ENCODE measurements at regions not wholly inside any gene's neighbourhood (a gene's known extent, or its start where the extent isn't known, plus 50 kb on each side); places are given as distances from the start of the nearest gene placed in this dataset.

- H3K27me3 Mint-ChIP-seq (ENCODE audit: unreplicated experiment), result no peaks in the 10 kb centered on the region
- H3K9me3 Mint-ChIP-seq (ENCODE audit: unreplicated experiment), result no peaks in the 10 kb centered on the region
- H3K27ac Mint-ChIP-seq (ENCODE audit: unreplicated experiment), result no peak overlapping the region
- no peak for TF ChIP-seq CTCF (IDR thresholded peaks at IDR 0.05)
- no peaks in the 10 kb centered on the region for H3K4me1 Mint-ChIP-seq (ENCODE audit: unreplicated experiment)
- H3K36me3 Mint-ChIP-seq (ENCODE audit: unreplicated experiment), result no peaks in the 10 kb centered on the region
- no peak overlapping the region for H3K4me3 Mint-ChIP-seq (ENCODE audit: unreplicated experiment)
- DNase-seq (ENCODE audit: extremely low spot score, unreplicated experiment), result no peak
Measured at GRCh38 chr3:15851735-15852134, 54.0 kb upstream of the ANKRD28 start.

- H3K27me3 Mint-ChIP-seq (ENCODE audit: unreplicated experiment), result no peaks in the 10 kb centered on the region
- TF ChIP-seq CTCF (IDR thresholded peaks at IDR 0.05), result no peak
- H3K36me3 Mint-ChIP-seq (ENCODE audit: unreplicated experiment), result no peaks in the 10 kb centered on the region
- peak overlapping the region; percentile 84 for H3K4me3 Mint-ChIP-seq (ENCODE audit: unreplicated experiment)
- no peaks in the 10 kb centered on the region for H3K9me3 Mint-ChIP-seq (ENCODE audit: unreplicated experiment)
- peak overlapping the region; percentile 69 for H3K27ac Mint-ChIP-seq (ENCODE audit: unreplicated experiment)
- DNase-seq (ENCODE audit: extremely low spot score, unreplicated experiment), result no peak
- peaks cover 16% of the 10 kb centered on the region for H3K4me1 Mint-ChIP-seq (ENCODE audit: unreplicated experiment)
Measured at GRCh38 chr3:15858547-15859506, 61.0 kb upstream of the ANKRD28 start.

- Mint-ChIP-seq H3K4me1 (ENCODE audit: unreplicated experiment) (peaks cover 16% of the 10 kb centered on the region), H3K4me3 (ENCODE audit: unreplicated experiment) (peak overlapping the region; percentile 96), H3K36me3 (ENCODE audit: unreplicated experiment) (no peaks in the 10 kb centered on the region), H3K27ac (ENCODE audit: unreplicated experiment) (peak overlapping the region; percentile 85), H3K9me3 (ENCODE audit: unreplicated experiment) (no peaks in the 10 kb centered on the region), H3K27me3 (ENCODE audit: unreplicated experiment) (no peaks in the 10 kb centered on the region)
- DNase-seq (ENCODE audit: extremely low spot score, unreplicated experiment), result peak; percentile 93
- TF ChIP-seq CTCF (IDR thresholded peaks at IDR 0.05), result no peak
Measured at GRCh38 chr3:15859507-15860013, 61.8 kb upstream of the ANKRD28 start.

- peaks cover 16% of the 10 kb centered on the region for H3K4me1 Mint-ChIP-seq (ENCODE audit: unreplicated experiment)
- peak; percentile 85 for DNase-seq (ENCODE audit: extremely low spot score, unreplicated experiment)
- H3K27ac Mint-ChIP-seq (ENCODE audit: unreplicated experiment), result peak overlapping the region; percentile 65
- TF ChIP-seq CTCF (IDR thresholded peaks at IDR 0.05), result no peak
- H3K36me3 Mint-ChIP-seq (ENCODE audit: unreplicated experiment), result peaks cover 4% of the 10 kb centered on the region
- no peaks in the 10 kb centered on the region for H3K9me3 Mint-ChIP-seq (ENCODE audit: unreplicated experiment)
- H3K27me3 Mint-ChIP-seq (ENCODE audit: unreplicated experiment), result no peaks in the 10 kb centered on the region
- H3K4me3 Mint-ChIP-seq (ENCODE audit: unreplicated experiment), result peak overlapping the region; percentile 84
Measured at GRCh38 chr3:15860014-15860934, 62.5 kb upstream of the ANKRD28 start.
